Mesodermal cell (in vitro differentiated cells): ENCODE measurements at regions not wholly inside any gene's neighbourhood (a gene's known extent, or its start where the extent isn't known, plus 50 kb on each side); places are given as distances from the start of the nearest gene placed in this dataset.
A peak's percentile ranks its signal among the peaks of the same experiment; 100 is the strongest.

Experiments used
- H3K27ac ChIP-seq: 2 replicates; pipeline ENCODE4 v1.7.0; 2013; ENCODE audit warnings: mild to moderate bottlenecking, low read depth, low read length, moderate library complexity; ENCODE audit not compliant: severe bottlenecking
- H3K36me3 ChIP-seq: 2 replicates; pipeline ENCODE4 v1.7.1; 2013; ENCODE audit warnings: mild to moderate bottlenecking, low read length, moderate library complexity; ENCODE audit not compliant: control insufficient read depth, insufficient read depth
- H3K4me1 ChIP-seq: one replicate; pipeline ENCODE4 v1.7.1; 2013; ENCODE audit warnings: mild to moderate bottlenecking, low read length; ENCODE audit not compliant: insufficient read depth, control insufficient read depth, poor library complexity, severe bottlenecking
- H3K4me3 ChIP-seq: 2 replicates; pipeline ENCODE4 v1.7.0; 2013; ENCODE audit warnings: low read length, control low read depth, mild to moderate bottlenecking; ENCODE audit not compliant: insufficient read depth, poor library complexity, severe bottlenecking; ENCODE audit errors: extremely low read depth
- H3K9me3 ChIP-seq: 2 replicates; pipeline ENCODE4 v1.7.1; 2013; ENCODE audit warnings: mild to moderate bottlenecking, low read length, moderate library complexity; ENCODE audit not compliant: control insufficient read depth
- WGBS, 2 experiments: methylation state at CpG; one replicate each; pipeline ENCODE4 v1.1.5; 2013; ENCODE audit warnings: missing lambda C conversion rate in 2 of 2; ENCODE audit not compliant: insufficient coverage in 2 of 2; 5-methylcytosine and 5-hydroxymethylcytosine counted together

DNA sequence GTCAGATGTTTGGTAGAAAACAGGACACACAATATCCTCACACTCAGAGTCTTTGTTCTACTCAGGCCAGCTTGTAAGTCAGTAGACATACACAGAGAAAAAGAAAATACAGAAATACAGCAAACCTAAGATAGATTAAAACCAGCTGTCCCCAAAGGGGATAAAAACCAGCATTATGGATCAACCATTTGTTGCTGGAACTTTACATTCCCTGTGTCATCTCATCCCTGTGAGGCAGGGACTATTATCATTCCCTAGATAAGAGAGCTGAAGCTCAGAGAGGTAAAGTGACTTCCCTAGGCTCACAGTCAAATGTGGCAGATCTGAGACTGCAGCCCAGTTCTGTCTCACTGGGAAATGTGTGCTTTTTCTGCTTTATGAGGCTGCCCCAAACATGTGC lies 80.7 kb downstream of the DMRTA2 start:
- Histone ChIP-seq H3K9me3 (no peaks in the 10 kb centered on the region), H3K4me3 (no peak overlapping the region), H3K36me3 (no peaks in the 10 kb centered on the region), H3K27ac (no peak overlapping the region), H3K4me1 (no peaks in the 10 kb centered on the region)

DNA sequence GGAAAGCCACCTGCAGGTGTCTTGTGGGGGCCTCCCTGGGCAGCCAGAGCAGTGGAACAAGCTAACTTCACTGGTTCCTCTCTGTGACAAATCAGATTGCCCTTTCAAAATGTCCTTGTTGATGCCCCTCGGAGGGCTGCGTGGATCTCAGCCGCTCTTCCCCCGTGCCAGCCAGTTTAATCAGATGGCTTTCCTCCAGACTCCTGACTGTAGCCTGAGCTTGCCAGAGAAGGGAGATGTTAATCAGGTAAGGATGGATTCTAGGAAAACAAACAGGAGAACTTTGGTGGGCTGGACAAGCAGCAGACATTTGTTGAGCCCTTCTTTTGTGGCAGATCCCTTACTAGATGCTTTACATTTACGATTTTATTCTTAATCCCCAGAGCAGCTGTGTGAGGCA lies 88.2 kb downstream of the DMRTA2 start:
- H3K27ac ChIP-seq: no peak overlapping the region
- no peak overlapping the region for H3K4me3 ChIP-seq
- H3K9me3 ChIP-seq: no peaks in the 10 kb centered on the region
- H3K4me1 ChIP-seq: peaks cover 5% of the 10 kb centered on the region
- H3K36me3 ChIP-seq: no peaks in the 10 kb centered on the region
- 84 to 90% methylated on average over 4 of the region's 5 CpGs for WGBS, 2 experiments

DNA sequence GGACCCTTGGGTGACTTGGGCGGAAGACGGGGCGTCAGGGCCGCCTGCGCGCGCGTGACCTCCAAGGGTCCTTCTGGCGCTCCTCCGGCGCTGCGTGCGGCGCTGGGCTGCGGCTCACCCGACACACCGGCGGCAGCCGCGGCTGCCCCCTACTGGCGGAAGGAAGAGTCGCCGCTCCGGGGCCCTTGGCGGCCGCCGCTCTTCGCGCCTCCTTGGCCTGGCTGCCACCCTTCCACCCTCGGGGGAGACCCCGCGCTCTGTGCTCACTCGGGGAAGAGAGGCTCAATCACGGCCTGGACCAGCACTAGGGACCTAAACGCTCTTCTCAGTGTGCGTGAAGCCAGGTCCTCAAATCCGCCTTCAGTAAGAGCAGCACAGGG lies 89.7 kb downstream of the DMRTA2 start:
- Histone ChIP-seq H3K4me3 (peak overlapping the region; percentile 31), H3K9me3 (no peaks in the 10 kb centered on the region)
- 3 to 4% methylated on average over 31 to 37 of the region's 37 CpGs for WGBS, 2 experiments

DNA sequence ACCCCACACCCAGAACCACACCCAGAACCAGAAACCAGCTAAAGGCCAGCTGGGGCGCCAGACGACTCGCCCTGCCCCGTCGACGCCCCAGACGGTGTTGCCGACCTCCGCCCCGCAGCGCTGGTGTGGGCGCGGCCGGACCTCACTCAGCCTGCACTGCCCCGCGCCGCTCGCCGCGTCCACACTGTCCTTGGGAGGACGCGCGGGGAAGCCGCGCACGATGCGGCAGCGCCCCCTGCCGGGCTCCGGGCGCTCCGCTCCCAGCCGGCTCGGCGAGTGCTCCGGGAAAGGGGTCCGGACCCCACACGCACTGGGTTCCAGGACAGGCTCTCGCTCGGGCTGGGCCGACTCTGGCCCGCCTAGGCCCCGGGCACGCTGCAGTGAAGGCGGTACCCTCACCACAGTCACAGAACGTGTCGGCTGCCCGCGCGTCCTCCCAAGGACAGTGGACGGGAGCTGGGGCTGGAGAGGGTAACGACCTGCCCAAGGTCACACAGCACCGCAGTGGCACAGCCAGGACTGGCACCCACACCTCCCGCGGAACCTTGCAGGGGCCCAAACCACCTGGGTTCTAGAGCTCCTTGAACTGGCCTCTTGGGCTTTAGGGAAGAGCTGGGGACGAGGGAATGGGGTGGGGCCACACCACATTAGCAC lies 90.2 kb downstream of the DMRTA2 start:
- WGBS, 2 experiments: 3 to 4% methylated on average over 41 to 53 of the region's 56 CpGs
- Histone ChIP-seq H3K4me1 (peaks cover 5% of the 10 kb centered on the region), H3K9me3 (no peaks in the 10 kb centered on the region), H3K27ac (no peak overlapping the region), H3K36me3 (no peaks in the 10 kb centered on the region), H3K4me3 (peak overlapping the region; percentile 31)

More for the DNA sequence above, 89.7 kb downstream of the DMRTA2 start:
- Histone ChIP-seq H3K36me3 (no peaks in the 10 kb centered on the region), H3K27ac (no peak overlapping the region), H3K4me1 (peaks cover 5% of the 10 kb centered on the region)

DNA sequence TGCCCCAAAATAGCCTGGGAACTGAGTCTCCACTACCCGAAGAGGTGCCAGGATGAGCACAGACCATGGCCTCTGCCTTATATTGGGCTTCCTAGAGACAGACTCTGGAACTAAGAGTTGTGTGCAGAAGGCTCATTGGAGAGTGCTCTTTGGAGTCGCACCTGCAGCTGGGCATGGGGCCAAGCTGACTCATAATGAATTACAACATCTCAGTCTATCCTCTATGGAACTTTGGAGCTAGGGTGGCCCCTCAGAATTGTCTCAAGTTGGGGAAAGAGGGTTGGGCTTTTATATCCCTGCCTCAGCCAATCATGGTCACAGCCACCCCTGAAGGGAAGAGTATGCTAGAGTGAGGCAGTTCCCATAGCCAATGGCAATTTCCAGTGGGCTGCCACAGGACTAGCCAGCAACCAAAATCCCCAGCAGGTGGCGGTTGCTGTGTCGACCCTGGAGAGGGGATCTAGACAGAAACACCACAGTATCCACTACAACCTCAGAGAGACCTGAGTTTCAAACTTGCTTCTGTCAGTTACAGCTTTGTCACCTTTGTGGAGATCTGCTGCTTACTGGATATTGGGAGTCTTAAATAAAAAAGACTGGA lies 93.8 kb downstream of the DMRTA2 start:
- H3K9me3 ChIP-seq: no peaks in the 10 kb centered on the region
- no peak overlapping the region for H3K27ac ChIP-seq
- no peaks in the 10 kb centered on the region for H3K36me3 ChIP-seq
- no peak overlapping the region for H3K4me3 ChIP-seq
- 30 to 90% methylated on average over 2 of the region's 4 CpGs for WGBS, 2 experiments
- peaks cover 5% of the 10 kb centered on the region for H3K4me1 ChIP-seq

DNA sequence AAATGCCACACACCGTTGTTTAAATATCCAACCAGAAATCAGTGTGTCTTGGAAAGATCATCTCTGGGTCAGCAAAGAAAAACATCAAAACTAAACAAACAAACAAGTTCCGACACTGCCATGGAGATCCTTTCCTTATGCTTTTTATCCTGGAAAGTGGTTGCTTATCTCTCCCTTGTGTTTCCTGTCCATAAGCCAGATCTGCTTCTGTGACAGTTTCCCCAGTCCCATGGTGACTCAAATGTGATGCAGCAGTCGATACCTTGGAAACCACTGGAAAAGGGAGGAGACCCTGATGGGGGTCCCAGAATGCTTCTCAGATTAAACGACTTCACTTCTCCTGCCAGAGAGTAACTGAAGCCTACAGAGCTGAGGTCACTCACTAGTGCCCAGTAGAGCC lies 94.7 kb downstream of the DMRTA2 start:
- Histone ChIP-seq H3K4me3 (no peak overlapping the region), H3K36me3 (no peaks in the 10 kb centered on the region), H3K27ac (no peak overlapping the region), H3K4me1 (peaks cover 5% of the 10 kb centered on the region), H3K9me3 (no peaks in the 10 kb centered on the region)
- 50 to 67% methylated on average over 2 to 4 of the region's 4 CpGs for WGBS, 2 experiments

DNA sequence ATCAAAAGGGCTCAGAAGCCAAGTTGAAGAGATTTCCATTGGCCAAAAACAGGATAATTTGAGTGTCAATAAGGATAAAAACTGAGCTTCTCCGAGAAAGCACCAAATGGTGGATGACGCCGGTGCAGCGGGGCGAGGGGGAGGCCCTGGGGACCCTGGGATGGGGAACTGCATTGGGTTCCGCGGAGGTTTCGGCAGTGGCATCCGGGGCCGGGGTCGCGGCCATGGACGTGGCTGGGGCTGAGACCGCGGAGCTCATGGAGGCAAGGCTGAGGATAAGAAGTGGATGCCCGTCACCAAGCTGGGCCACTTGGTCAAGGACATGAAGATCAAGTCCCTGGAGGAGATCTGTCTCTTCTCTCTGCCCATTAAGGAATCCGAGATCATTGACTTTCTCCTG lies 97.2 kb downstream of the DMRTA2 start:
- Histone ChIP-seq H3K27ac (no peak overlapping the region), H3K36me3 (no peaks in the 10 kb centered on the region), H3K4me3 (no peak overlapping the region), H3K9me3 (no peaks in the 10 kb centered on the region), H3K4me1 (no peaks in the 10 kb centered on the region)
- 86 to 88% methylated on average over 15 to 16 of the region's 17 CpGs for WGBS, 2 experiments

DNA sequence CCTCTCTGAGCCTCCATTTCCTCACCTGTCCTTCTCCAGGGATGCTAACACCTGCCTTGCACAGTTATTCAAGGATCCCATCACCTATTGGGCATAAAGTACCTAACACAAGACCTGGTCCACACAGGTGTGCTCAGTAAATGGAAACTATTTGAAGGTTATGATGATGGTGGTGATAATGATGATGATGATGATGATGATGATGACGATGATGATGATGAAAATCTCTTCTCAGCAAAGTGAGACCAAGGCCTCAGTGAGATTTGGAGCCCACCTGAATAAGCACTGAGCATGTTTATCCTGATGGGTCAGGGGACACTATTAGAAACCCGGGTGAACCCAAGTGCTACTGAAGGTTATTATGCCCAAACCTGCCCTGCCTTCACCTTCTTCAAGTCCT lies 100.7 kb downstream of the DMRTA2 start:
- Histone ChIP-seq H3K36me3 (no peaks in the 10 kb centered on the region), H3K4me1 (no peaks in the 10 kb centered on the region), H3K27ac (no peak overlapping the region), H3K4me3 (no peak overlapping the region), H3K9me3 (no peaks in the 10 kb centered on the region)
- WGBS, 2 experiments: 54 to 63% methylated on average over 2 of the region's 2 CpGs

DNA sequence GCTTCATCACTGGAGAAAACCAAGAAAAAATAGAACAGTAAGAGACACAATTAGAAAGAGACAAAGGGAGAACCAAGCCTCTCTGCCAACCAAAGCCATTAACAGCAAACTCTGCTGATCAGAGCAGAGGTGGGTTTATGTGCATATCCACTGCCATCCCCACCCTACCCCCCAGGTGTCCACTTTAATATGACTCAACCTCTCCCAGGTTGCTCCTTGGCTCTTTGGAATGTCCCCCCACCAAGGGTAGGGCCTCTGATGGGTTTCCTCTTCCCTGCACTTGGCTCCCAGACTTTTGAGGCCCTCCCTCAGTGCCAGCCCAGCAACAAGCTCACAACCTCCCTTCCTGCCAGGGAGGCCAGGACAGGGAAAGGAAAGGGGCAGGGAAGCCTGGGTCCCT lies 104.8 kb downstream of the DMRTA2 start:
- Histone ChIP-seq H3K36me3 (no peaks in the 10 kb centered on the region), H3K27ac (no peak overlapping the region), H3K9me3 (no peaks in the 10 kb centered on the region), H3K4me3 (no peak overlapping the region), H3K4me1 (no peaks in the 10 kb centered on the region)

DNA sequence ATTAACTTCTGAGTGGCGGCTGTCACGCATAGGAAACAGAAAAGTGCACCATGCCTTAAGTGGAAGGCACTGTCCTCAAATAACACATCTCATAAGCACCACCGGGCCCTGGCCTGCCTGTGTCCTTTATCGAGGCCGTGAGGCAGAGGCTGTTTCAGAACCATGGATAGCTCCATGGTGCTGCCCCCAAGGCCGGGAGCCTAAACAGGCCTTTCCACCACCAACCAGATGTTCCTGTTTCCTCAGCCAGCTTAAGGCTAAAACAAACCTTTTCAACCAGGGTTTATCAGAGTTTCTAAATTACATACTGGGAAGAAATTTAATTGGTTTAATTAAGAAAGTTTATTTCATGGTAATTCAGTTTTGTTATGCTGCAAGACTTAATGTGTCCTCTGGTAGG lies 114.4 kb downstream of the DMRTA2 start:
- H3K9me3 ChIP-seq: no peaks in the 10 kb centered on the region
- H3K4me1 ChIP-seq: no peaks in the 10 kb centered on the region
- 16% methylated on average over 6 of the region's 6 CpGs; no CpG with 5 or more reads in 1 of the 2 experiments for WGBS, 2 experiments
- H3K27ac ChIP-seq: no peak overlapping the region
- H3K36me3 ChIP-seq: no peaks in the 10 kb centered on the region
- no peak overlapping the region for H3K4me3 ChIP-seq

DNA sequence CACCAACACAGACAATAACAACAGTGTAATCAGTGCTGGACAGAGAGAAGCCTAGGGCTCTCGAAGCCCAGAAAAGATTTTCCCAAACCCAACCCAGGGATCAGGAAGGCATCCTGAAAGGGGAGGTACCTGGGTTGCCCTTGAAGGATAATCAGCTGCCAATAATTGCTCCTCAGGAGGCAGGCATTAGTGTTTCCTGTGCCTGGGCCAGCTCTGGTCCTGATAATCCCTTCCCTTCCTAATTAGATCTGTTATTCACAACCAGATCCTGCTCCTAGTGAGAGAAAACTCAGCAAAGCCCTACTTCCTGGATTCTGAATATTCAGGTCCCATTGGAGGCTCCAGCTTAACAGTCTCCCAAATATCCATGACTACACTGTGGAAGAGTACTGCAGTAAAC lies 117.4 kb downstream of the DMRTA2 start:
- no peak overlapping the region for H3K27ac ChIP-seq
- no peaks in the 10 kb centered on the region for H3K9me3 ChIP-seq
- no peaks in the 10 kb centered on the region for H3K36me3 ChIP-seq
- no CpG with 5 or more reads among the region's 1 CpG for WGBS, 2 experiments
- H3K4me3 ChIP-seq: no peak overlapping the region
- H3K4me1 ChIP-seq: no peaks in the 10 kb centered on the region
